Endothelial cell of umbilical vein (primary cell): ENCODE measurements at regions not wholly inside any gene's neighbourhood (a gene's known extent, or its start where the extent isn't known, plus 50 kb on each side); places are given as distances from the start of the nearest gene placed in this dataset.

Experiments
- BruUV-seq: library from RNA; stranded (reverse); fragments of 400-500 nt; replicated peaks from 2 replicates; lab custom pipeline; 2021; lab: Mats Ljungman, UMichigan
- CTCF ChIA-PET: fragments of 300-600, 350-600 bp; sonication (Branson Sonifier 250); formaldehyde crosslinking; loops from one replicate; lab custom pipeline; 2021; ENCODE audit warnings: antibody characterized with exemption, inconsistent platforms; lab: Charles Lee
- POLR2A ChIA-PET: fragments of 300-600, 350-600 bp; sonication (Branson Sonifier 250); formaldehyde crosslinking; loops from one replicate; lab custom pipeline; 2021; ENCODE audit warnings: antibody characterized with exemption, inconsistent platforms; lab: Charles Lee
- DNase-seq: peaks from one replicate; pipeline ENCODE4 v3.0.0-alpha.2; 2011; ENCODE audit warnings: low read depth, low spot score
- FAIRE-seq: peaks from 2 replicates; lab custom pipeline; 2011; peaks lifted over from hg19 to GRCh38; lab: Jason Lieb, UNC
- H2AFZ ChIP-seq: 2 replicates; pipeline ENCODE4 v1.6.0; 2012; ENCODE audit warnings: low read depth, low read length, control low read depth, inconsistent platforms
- H3K27ac ChIP-seq: 2 replicates; pipeline ENCODE4 v1.5.1; 2011; ENCODE audit warnings: low read depth, mild to moderate bottlenecking, control low read depth, low read length, moderate library complexity; ENCODE audit not compliant: insufficient read depth
- H3K27me3 ChIP-seq, 2 experiments: 2 replicates each; pipeline versions ENCODE4 v1.6.0 to v1.6.1; 2011; ENCODE audit warnings: low read length in 2 of 2, mixed read lengths in 1 of 2; ENCODE audit not compliant: control insufficient read depth in 2 of 2, insufficient read depth in 2 of 2
- H3K36me3 ChIP-seq, 2 experiments: 2 replicates in 1 of 2; 3 replicates in 1 of 2; pipeline ENCODE4 v1.5.1; 2011; ENCODE audit warnings: low read length in 2 of 2, mild to moderate bottlenecking in 1 of 2, moderate library complexity in 1 of 2; ENCODE audit not compliant: control insufficient read depth in 2 of 2, insufficient read depth in 2 of 2; ENCODE audit errors: extremely low read depth in 1 of 2
- H3K4me1 ChIP-seq: 3 replicates; pipeline ENCODE4 v1.5.1; 2011; ENCODE audit warnings: mild to moderate bottlenecking, low read length; ENCODE audit not compliant: control insufficient read depth, insufficient read depth; ENCODE audit errors: extremely low read depth
- H3K4me2 ChIP-seq: 2 replicates; pipeline ENCODE4 v1.6.1; 2011; ENCODE audit warnings: low read length, control low read depth, mixed read lengths; ENCODE audit not compliant: insufficient read depth
- H3K4me3 ChIP-seq, 3 experiments: fragments of 200-600 bp in 1 of 3; sonication (generic), shearing (Covaris generic) in 1 of 3; replicated peaks in 1 of 3; 2 replicates each; pipeline ENCODE4 v1.5.1; 2011 to 2016; ENCODE audit warnings: control low read depth in 3 of 3, low read length in 3 of 3, mild to moderate bottlenecking in 2 of 3, inconsistent platforms in 1 of 3, low read depth in 1 of 3, moderate library complexity in 1 of 3; ENCODE audit not compliant: insufficient read depth in 1 of 3
- H3K79me2 ChIP-seq: 2 replicates; pipeline ENCODE4 v1.6.0; 2012; ENCODE audit warnings: low read length, inconsistent platforms; ENCODE audit not compliant: control insufficient read depth, insufficient read depth
- H3K9ac ChIP-seq: replicated peaks from 2 replicates; pipeline ENCODE3; 2011; ENCODE audit warnings: low read length, control low read depth; ENCODE audit not compliant: insufficient read depth; ENCODE audit errors: extremely low read depth
- H3K9me1 ChIP-seq: replicated peaks from 3 replicates; pipeline ENCODE4 v1.6.0; 2011; ENCODE audit warnings: mild to moderate bottlenecking, low read length; ENCODE audit not compliant: control insufficient read depth, insufficient read depth; ENCODE audit errors: extremely low read depth
- H3K9me3 ChIP-seq: replicated peaks from 2 replicates; pipeline ENCODE4 v1.5.1; 2012; ENCODE audit warnings: low read length, inconsistent platforms; ENCODE audit not compliant: control insufficient read depth, insufficient read depth
- H4K20me1 ChIP-seq: replicated peaks from 2 replicates; pipeline ENCODE3; 2011; ENCODE audit warnings: mild to moderate bottlenecking, low read length; ENCODE audit not compliant: control insufficient read depth, insufficient read depth; ENCODE audit errors: extremely low read depth
- EZH2 ChIP-seq: IDR thresholded peaks from 2 replicates; pipeline ENCODE4 v1.6.1; 2012; ENCODE audit warnings: borderline replicate concordance, low read depth, mild to moderate bottlenecking, moderate library complexity, low read length, inconsistent platforms; ENCODE audit not compliant: severe bottlenecking
- GATA2 ChIP-seq: IDR thresholded peaks from 2 replicates; pipeline ENCODE4 v1.7.0; 2011; ENCODE audit warnings: low read depth, mild to moderate bottlenecking, moderate library complexity, mixed read lengths, low read length; ENCODE audit not compliant: insufficient read length, insufficient read depth
- JUN ChIP-seq: IDR thresholded peaks from 2 replicates; pipeline ENCODE4 v1.6.1; 2011; ENCODE audit warnings: borderline replicate concordance, low read depth; ENCODE audit not compliant: insufficient read length, insufficient read depth
- MYC ChIP-seq: IDR thresholded peaks from one replicate; pipeline ENCODE4 v1.6.1; 2011; ENCODE audit warnings: mild to moderate bottlenecking, low read depth, low read length
- POLR2A ChIP-seq: IDR thresholded peaks from 2 replicates; pipeline ENCODE4 v1.6.1; 2012; ENCODE audit warnings: low read depth, mild to moderate bottlenecking, control low read depth, low read length
- POLR2AphosphoS5 ChIP-seq: IDR thresholded peaks from 2 replicates; pipeline ENCODE4 v1.6.1; 2012; ENCODE audit warnings: low read depth, mild to moderate bottlenecking, control low read depth, low read length, moderate library complexity; ENCODE audit not compliant: insufficient read depth
- dilution Hi-C: fragments of 300-500 bp; cut with MboI; formaldehyde crosslinking; loops from one replicate; pipeline ENCODE4 v1.15.0; 2019; ENCODE audit warnings: low sequenced_read_pairs; ENCODE audit not compliant: extremely low pct_ligation_motif_present
- intact Hi-C: fragments of 100-400 bp; cut with micrococcal nuclease; formaldehyde crosslinking; loops from one replicate; pipeline ENCODE4 v1.10.0; 2022
- TF ChIP-seq, protein P1 (sequence below): IDR thresholded peaks from 2 replicates; pipeline ENCODE4 v1.6.1; 2011; ENCODE audit not compliant: insufficient read depth, insufficient read length
- TF ChIP-seq, protein P2 (sequence below), 2 donors: IDR thresholded peaks; 1 replicate in 1 of 2; 2 replicates in 1 of 2; pipeline ENCODE4 v1.5.1; 2011; ENCODE audit warnings: low read length in 2 of 2, mild to moderate bottlenecking in 2 of 2, moderate library complexity in 2 of 2, control low read depth in 1 of 2, inconsistent platforms in 1 of 2, low read depth in 1 of 2; ENCODE audit not compliant: insufficient read depth in 1 of 2; ENCODE audit errors: extremely low read depth in 1 of 2

DNA sequence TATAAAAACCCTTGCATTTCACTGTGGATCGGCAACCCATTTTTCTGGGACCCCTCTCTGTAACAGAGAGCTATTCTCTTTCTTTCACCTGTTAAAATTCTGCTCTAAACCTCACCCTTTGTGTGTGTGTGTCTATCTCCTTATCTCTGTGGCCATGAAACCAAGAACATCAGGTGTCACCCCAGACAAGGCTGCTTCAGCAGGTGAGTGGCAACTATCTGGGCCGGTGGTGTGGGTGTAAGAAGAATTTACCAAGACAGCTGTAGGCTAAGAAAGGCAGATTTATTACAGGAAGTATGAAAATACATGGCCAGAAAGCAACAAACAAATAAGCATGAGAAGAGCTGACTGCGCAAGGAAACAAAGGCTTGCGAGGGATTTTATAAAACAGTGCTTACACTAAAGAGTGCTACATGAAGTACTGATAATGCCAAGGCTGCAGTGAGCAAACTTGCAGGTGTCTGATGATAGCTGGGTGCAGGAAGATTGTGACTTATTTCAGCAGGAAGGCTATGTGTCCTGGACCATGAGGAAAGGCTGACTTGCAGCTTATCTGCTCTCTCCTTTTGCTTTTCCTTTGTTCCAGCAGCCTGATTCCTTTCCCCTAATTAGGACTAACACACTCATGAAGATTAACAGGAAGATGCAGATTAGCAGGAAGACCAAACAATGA lies 421.1 kb downstream of the PTH2R start:
- POLR2A ChIA-PET, result no interaction called here
- Histone ChIP-seq H3K4me1 (no peaks in the 10 kb centered on the region), H3K9me1 (no peaks in the 10 kb centered on the region), H3K4me2 (no peak overlapping the region), H4K20me1 (no peaks in the 10 kb centered on the region), H3K27me3 (no peaks in the 10 kb centered on the region), H3K27ac (no peak overlapping the region), H3K9me3 (peaks cover 1% of the 10 kb centered on the region), H2AFZ (no peak overlapping the region), H3K4me3 (no peak overlapping the region), H3K36me3 (no peaks in the 10 kb centered on the region), H3K79me2 (no peaks in the 10 kb centered on the region), H3K9ac (no peak overlapping the region)
- no TSS peak for BruUV-seq
- TF ChIP-seq GATA2, result no peak
- no peak for TF ChIP-seq POLR2AphosphoS5
- TF ChIP-seq, protein P1, sequence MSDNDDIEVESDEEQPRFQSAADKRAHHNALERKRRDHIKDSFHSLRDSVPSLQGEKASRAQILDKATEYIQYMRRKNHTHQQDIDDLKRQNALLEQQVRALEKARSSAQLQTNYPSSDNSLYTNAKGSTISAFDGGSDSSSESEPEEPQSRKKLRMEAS, result no peak
- no peak for TF ChIP-seq EZH2
- TF ChIP-seq MYC, result no peak
- TF ChIP-seq, protein P2, sequence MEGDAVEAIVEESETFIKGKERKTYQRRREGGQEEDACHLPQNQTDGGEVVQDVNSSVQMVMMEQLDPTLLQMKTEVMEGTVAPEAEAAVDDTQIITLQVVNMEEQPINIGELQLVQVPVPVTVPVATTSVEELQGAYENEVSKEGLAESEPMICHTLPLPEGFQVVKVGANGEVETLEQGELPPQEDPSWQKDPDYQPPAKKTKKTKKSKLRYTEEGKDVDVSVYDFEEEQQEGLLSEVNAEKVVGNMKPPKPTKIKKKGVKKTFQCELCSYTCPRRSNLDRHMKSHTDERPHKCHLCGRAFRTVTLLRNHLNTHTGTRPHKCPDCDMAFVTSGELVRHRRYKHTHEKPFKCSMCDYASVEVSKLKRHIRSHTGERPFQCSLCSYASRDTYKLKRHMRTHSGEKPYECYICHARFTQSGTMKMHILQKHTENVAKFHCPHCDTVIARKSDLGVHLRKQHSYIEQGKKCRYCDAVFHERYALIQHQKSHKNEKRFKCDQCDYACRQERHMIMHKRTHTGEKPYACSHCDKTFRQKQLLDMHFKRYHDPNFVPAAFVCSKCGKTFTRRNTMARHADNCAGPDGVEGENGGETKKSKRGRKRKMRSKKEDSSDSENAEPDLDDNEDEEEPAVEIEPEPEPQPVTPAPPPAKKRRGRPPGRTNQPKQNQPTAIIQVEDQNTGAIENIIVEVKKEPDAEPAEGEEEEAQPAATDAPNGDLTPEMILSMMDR (IDR thresholded peaks at IDR 0.05; ENCODE audit: extremely low read depth in 1 of 2, insufficient read depth in 1 of 2, low read depth in 1 of 2, low read length in 2 of 2), result no peak
- TF ChIP-seq POLR2A, result no peak
- TF ChIP-seq JUN, result no peak
- dilution Hi-C loops (no loop called here), intact Hi-C loops (no loop called here)
- FAIRE-seq (no peak), DNase-seq (no peak)
- CTCF ChIA-PET, result no interaction called here
